Activated CD4-positive, alpha-beta T cell treated with anti-CD3 and anti-CD28 coated beads, Interleukin-10, Interleukin-2, amounts not matched to agents 100 ng/mL and 50 ng/mL, durations not matched to agents 16 hours and 8 hours (primary cell): ENCODE measurements at regions not wholly inside any gene's neighbourhood (a gene's known extent, or its start where the extent isn't known, plus 50 kb on each side); places are given as distances from the start of the nearest gene placed in this dataset.
"Not testable (repeated sequence)": the region's sequence is repeated elsewhere in the genome, so short reads cannot be mapped to it uniquely, and the experiment has no call there.

ENCODE experiments used
- DNase-seq: peaks from one replicate; pipeline ENCODE4 v3.0.0-alpha.2; 2020

- no peak for DNase-seq
These were observed 82.0 kb upstream of the ACSL1 start for GRCh38 chr4:184907810-184908209.

DNA sequence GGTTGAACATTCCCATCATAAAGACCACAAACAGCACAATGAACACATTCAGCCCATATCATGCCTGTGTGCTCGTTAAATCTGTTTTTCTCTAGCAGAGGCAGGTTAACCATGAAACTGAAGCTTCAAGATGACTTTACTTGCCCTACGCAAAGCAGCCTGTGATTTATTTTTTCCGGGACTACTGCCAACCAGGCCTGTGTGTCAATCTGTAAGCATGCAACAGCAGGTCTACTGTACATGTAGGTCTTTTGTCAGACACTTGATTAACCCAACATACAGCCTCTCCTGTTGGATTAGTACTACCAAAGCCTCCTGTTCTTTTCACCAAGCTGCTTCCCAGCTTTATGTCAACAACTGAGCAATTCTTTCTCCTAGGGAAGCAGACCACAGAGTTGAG, 85.5 kb upstream of the ACSL1 start:
- DNase-seq: no peak

- DNase-seq: no peak
These were observed 87.8 kb upstream of the ACSL1 start for GRCh38 chr4:184913356-184914143.

- not testable (repeated sequence) for DNase-seq
These were observed 93.0 kb upstream of the ACSL1 start for GRCh38 chr4:184918799-184919198.

DNA sequence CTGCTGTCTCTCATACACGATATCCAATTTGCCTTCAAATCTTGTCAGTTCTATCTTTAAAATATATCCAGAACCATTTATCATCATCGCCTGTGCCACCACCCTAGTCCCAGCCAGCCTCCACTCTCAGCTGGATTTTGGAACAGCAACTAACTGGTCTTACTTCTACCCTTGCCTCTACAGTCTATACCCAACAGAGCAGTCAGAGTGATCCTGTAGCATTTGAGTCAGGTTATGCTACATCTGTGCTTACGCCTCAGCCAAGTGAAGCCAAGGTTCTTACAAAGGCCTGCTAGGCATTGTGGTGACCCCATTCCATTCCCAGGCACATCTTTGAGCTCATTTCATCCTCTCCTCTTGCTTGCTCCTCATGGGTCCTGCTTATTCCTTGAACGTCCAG, 95.7 kb upstream of the ACSL1 start:
- no peak for DNase-seq

DNA sequence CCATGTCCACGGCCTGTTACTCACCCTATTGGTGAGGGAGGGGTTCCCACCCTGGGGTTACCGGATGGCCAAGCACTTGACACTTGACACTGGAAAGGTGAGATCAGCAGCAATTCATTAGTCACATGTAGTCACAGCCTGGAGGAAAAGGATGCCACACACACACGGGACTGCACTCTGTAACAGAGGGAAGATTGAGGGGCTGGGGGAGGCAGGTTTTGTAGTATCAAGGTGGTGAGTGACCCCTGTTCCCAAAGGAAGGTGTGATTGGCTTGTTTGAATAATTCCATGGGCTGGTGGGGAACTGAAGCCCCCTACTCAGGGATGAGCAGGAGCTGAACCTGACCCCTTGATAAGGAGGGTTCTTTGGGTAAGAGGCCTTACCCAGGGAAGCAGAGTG, 96.0 kb upstream of the HELT start:
- DNase-seq: no peak

DNA sequence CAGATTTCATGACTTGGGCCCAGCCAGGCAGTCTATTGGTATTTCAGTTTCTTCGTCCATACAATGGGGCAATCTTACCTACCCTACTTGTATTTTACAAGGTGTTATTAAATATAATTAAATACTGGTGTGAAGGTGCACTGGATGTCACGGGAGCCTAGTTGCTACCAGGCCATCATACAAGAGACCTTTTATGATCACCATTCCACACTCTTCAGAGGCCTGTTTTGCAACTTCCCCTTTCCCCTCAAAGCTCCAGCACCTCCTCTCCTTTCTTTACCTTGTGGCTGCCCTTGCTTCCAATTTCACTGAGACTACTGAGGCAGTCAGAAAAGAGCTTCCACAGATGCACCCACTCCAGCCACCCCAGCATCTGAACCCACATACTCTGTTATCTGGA, 93.8 kb upstream of the HELT start:
- no peak for DNase-seq

DNA sequence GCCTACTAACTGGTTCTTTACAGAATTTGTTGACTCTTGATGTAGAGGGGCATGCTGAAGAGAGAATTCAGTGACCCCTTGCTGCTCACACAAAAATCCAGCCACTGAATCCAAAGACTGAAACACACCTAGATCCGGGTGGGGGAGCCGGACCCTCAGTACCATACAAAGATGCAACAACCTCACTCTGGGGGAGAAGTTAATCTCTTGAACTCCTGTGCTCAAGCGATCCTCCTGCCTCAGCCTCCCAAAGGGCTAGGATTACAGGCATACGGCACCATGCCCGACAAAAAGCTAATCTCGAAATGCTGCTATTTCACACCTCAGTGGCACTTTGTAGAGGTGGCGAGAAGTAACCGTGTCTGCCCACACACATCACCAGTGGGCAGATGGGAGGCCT, 88.8 kb upstream of the HELT start:
- DNase-seq: no peak

DNA sequence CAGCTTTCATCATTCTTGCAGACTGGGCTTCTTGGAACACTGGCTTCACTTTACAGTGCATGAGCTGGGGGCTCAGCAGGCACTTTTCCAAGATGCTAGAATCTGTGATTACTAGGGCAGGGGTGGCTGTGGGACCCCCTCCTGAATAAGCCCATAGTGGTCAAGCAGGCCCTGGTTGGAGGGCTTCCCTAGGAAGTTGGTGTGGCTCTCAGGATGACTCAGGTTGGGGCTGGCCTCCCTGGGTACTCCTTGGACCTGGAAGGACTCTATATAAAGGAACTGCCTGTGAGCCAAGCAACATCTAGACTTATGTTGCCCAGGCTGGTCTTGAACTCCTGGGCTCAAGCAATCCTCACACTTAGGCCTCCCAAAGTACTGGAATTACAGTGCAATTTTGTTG, 88.3 kb upstream of the HELT start:
- DNase-seq: no peak

DNA sequence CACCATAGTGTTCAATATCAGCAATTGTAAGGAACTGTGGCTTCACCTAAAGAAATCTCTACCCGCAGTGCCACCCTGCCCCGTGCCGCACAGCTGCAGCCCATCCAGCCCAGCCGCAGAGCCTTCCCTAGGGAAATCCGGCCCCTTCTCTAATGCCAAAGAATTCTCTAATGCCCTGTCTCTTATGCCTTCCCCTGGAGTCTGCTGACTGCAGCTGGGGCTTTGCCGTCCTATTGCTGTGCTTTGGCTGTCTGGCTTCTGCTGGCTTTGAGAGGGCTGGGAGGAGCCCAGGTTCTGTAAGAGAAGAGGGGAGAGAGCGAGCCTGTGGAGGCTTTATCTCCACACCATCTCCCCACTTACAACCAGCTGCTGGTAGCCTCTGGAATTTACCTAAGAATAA, 85.9 kb upstream of the HELT start:
- DNase-seq: no peak

DNA sequence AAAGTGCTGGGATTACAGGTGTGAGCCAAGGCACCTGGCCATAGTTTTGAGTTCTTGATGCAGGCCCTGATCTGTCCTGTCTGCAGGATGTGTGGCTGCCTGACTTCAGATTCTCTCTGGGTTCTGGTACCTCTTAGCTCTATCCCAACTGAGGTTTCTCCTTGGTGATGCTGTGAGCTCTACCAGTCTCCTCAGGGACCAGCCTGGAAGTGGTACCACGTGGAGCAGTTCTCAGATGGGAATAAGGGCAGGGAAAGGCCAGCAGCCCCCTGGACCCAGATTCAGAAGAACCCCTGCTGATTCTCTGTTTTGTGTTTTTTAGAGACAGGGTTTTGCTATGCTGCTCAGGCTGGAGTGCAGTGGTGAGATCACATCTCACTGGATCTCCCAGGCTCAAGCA, 85.0 kb upstream of the HELT start:
- DNase-seq: no peak

GRCh38 chr4:184934184-184934583, 84.1 kb upstream of the HELT start:
- DNase-seq: no peak

- DNase-seq: no peak
These were observed 83.3 kb upstream of the HELT start for GRCh38 chr4:184934961-184935360.

DNA sequence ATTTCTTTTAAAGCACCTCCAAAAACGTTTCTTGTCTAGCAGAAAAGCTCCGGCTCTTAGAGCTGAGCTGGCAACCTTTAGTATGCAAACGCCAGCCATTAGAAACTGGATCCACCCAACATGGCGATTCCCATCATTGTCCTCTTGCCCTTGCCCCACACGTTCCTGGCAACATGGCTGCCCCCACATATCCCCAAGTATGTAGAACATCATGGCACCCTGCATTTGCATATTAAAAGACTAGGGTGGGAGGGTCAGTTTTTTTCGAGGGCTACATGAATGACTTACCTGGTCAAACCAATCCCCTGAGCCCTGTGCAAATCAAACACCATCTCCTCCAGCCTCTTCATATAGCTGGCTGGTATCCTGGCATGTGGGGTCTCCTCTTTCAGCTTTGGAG, 82.2 kb upstream of the HELT start:
- DNase-seq: no peak

GRCh38 chr4:184937030-184937710, 81.1 kb upstream of the HELT start:
- DNase-seq: no peak

- DNase-seq: no peak
These were observed 80.5 kb upstream of the HELT start for GRCh38 chr4:184937745-184938144.

DNA sequence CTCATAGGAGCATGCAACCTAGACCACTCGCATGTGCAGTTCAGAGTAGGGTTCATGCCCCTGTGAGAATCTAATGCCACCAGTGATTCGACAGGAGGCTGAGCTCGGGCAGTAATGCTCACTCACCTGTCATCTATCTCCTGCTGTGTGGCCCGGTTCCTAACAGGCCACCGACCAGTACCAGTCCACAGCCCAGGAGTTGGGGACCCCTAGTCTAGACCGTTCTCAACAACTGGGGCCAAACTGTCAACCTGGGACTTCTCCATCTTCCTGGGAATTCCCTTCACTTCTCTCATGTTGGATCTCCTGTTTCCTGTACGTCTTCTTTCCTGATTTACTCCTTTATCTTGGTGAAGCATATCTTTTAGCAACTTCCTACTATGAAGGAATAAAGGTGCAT, 79.4 kb upstream of the HELT start:
- DNase-seq: no peak

DNA sequence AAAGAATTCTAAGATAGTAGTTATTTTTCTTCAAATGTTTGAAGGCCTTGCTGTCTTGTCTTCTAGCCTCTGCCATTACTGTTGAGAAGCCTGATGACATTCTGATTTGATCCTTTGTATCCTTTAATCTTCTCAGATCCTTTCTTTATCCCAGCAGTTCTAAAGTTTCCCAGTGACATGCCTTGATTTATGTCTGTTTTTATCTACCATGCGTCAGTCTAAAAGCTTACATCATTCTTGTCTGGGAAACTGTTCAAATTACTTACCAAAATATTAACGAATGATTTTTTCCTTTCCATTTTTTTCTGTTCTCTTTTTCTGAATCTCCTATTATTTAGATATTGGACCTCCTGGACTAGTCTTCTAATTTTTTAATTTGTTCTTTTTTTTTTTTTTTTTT, 78.3 kb upstream of the HELT start:
- DNase-seq: no peak

DNA sequence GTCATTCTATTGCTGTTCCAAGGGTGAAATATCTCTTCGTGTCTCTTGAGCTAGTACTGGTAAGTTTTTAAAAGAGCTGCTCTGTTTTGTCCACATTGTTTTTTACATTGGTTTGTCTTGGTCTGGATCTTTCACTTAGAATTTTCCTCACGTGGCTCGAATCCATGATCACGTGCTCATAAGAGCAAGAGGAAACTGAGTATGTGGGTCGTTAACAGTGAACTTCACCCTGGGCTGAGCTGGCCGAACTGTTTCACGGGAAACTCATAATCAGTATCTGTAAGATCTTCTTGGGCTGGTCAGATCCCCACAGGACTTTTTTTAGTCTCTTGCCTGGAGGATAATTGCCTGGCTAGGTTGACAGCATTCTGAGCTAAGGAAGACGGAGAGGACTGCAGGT, 77.8 kb upstream of the HELT start:
- no peak for DNase-seq

GRCh38 chr4:184941671-184942418, 76.4 kb upstream of the HELT start:
- DNase-seq: no peak

DNA sequence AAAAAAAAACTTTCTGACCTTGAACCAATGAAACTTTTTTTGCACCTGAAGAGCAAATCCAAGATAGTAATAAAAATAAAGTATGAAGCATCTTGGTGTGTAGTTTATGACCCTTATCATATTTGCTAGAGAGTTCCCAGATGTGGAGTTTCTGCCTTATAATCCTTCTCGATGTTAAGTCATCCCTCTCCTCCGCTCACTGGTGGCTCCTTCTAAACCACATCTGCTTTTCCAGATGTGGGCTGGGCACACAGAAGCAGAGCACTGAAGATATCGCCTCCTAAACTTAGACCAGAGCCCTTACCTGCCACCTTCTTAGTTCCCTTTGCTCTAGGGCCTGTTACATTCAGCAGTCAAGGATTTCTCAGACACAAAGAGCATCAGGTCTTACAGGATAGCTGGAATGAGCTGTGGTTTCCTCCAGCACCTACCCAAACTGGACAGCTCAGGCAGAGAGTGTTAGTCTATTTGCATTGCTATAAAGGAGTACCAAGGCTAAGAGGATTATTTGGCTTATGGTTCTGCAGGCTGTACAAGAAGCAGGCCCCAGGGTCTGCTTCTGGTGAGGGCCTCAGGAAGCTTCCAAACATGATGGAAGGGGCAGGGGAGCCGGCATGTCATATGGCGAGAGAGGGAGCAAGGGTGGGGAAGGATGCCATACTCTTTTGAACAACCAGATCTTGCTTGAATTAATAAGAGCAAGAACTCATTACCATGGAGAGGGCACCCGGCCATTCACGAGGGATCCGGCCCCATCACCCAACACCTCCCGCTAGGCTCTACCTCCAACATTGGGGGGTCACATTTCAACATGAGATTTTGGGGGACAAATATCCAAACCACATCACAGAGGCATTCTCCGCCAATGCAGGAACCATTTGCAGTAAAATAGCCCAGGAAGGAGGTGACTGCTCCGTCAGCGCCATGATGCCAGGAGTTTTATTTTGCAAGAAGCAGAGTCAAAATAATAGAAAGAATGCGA, 75.6 kb upstream of the HELT start:
- no peak for DNase-seq

- DNase-seq: no peak
These were observed 69.3 kb upstream of the HELT start for GRCh38 chr4:184949020-184949419.
